ENCODE measurements at regions not wholly inside any gene's neighbourhood (a gene's known extent, or its start where the extent isn't known, plus 50 kb on each side); places are given as distances from the start of the nearest gene placed in this dataset.
"Not testable (repeated sequence)": the region's sequence is repeated elsewhere in the genome, so short reads cannot be mapped to it uniquely, and the experiment has no call there.

DNA sequence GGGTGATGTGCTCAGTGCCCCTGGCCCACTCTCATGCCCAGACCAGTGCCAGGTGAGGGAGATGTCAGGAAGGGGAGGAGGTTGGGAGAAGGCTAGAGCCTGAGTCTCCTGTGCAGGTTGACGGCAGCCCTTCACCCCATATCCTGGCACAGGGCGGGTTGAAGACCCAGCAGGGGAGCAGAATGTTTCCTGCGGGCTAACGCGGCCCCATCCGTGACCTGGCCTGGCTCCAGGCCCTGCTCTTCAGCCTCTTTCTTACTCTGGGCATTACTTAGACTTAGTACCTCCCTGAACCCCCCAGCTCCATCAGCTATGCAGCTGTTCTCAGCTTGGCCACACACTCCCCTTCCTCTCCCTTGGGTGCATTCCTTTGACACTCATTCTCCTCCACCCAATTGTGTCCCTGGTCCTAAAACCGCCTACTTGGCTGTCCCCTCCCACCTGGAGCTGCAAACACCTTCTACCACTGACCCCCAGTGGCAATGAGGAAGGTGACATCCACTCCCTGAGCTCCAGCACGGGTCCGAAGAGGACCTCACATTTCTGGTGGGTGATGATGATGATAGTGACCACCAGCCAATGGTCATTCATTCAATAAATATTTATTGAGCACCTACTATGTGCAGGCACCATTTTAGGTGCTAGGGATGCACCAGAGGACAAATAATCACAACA, 179.0 kb downstream of the PTPRU start:
- WGBS (ENCODE audit: insufficient coverage), result 22% methylated on average over 6 of the region's 9 CpGs
- peaks cover 10% of the 10 kb centered on the region for H3K4me1 ChIP-seq (ENCODE audit: control insufficient read depth, insufficient read depth, low read length)
- peak; percentile 28 for DNase-seq

DNA sequence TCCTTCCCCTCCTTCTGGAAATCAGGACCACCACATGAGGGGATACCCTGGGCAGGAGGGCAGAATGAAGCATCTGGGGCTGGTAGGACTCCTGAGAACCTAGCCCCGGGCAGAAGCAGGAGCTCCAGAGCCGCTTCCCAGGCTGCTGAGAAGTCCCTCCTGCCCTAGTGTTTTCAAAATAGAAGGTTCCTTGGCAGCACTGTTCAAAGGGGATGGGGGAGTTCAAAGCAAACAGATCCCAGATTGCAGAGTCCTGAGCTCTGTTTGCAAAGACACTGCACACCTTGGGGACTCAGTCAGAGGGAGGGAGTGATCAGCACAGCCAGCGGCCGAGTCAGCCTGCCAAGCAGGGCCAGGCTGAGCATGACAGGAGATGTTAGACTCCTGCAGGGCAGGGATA, 177.8 kb downstream of the PTPRU start:
- peaks cover 10% of the 10 kb centered on the region for H3K4me1 ChIP-seq (ENCODE audit: control insufficient read depth, insufficient read depth, low read length)
- no peak for DNase-seq
- H3K27me3 ChIP-seq (ENCODE audit: control insufficient read depth, insufficient read depth, low read length), result peaks cover 13% of the 10 kb centered on the region
- WGBS (ENCODE audit: insufficient coverage), result 39% methylated on average over 4 of the region's 4 CpGs
- H3K4me3 ChIP-seq (ENCODE audit: low read length), result no peak overlapping the region
- no peaks in the 10 kb centered on the region for H3K36me3 ChIP-seq (ENCODE audit: control insufficient read depth, insufficient read depth, low read length)
- H3K27ac ChIP-seq (ENCODE audit: low read length), result no peak overlapping the region
- H3K9me3 ChIP-seq (replicated peaks; ENCODE audit: control insufficient read depth, low read depth, low read length), result no peaks in the 10 kb centered on the region

More for the DNA sequence above, 179.0 kb downstream of the PTPRU start:
- Histone ChIP-seq H3K4me3 (ENCODE audit: low read length) (no peak overlapping the region), H3K27me3 (ENCODE audit: control insufficient read depth, insufficient read depth, low read length) (peaks cover 10% of the 10 kb centered on the region), H3K9me3 (replicated peaks; ENCODE audit: control insufficient read depth, low read depth, low read length) (no peaks in the 10 kb centered on the region), H3K36me3 (ENCODE audit: control insufficient read depth, insufficient read depth, low read length) (no peaks in the 10 kb centered on the region), H3K27ac (ENCODE audit: low read length) (no peak overlapping the region)

DNA sequence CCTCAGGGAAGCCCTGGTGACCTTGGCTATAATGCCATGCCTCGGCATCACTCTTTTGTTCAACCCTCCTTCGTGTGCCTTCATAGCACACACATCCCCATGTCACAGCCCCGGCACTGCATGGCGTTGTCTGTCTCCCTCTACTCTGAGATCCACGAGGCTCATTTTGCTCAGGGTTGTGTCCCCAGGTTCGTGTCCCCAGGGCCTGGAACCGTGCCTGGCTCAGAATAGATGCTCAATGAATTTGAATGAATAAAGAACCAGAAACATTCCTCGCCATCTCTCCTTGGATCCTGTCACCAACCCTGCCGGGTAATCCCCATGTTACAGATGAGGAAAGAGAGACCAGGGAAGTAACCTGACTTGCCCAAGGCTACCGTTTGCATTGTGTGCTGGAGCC, 177.3 kb downstream of the PTPRU start:
- Histone ChIP-seq H3K27me3 (ENCODE audit: control insufficient read depth, insufficient read depth, low read length) (peaks cover 17% of the 10 kb centered on the region), H3K4me1 (ENCODE audit: control insufficient read depth, insufficient read depth, low read length) (peaks cover 10% of the 10 kb centered on the region), H3K27ac (ENCODE audit: low read length) (no peak overlapping the region), H3K36me3 (ENCODE audit: control insufficient read depth, insufficient read depth, low read length) (no peaks in the 10 kb centered on the region), H3K9me3 (replicated peaks; ENCODE audit: control insufficient read depth, low read depth, low read length) (no peaks in the 10 kb centered on the region), H3K4me3 (ENCODE audit: low read length) (no peak overlapping the region)
- WGBS (ENCODE audit: insufficient coverage), result 47% methylated on average over 3 of the region's 10 CpGs
- no peak for DNase-seq

DNA sequence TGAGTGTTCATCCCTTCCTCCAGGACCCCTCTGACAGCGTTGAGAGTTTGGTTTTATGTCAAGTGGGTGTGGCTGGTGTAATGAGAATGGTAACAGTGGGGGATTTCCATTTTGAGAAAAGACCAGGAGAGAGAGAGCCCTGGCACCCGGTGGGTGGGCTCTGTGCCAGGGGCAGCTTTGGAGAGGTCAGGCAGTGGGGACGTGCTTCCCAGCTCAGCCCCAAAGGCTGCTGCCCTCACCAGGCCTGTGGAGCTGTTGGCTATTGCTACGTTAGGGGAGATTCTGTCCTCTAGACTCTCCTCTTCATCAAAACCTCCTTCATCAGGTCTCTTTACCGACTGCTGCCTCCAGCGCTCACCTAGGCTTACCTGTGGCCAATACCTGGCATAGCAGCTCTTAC, 176.3 kb downstream of the PTPRU start:
- H3K9me3 ChIP-seq (replicated peaks; ENCODE audit: control insufficient read depth, low read depth, low read length), result no peaks in the 10 kb centered on the region
- no peak for DNase-seq
- H3K27me3 ChIP-seq (ENCODE audit: control insufficient read depth, insufficient read depth, low read length), result peaks cover 15% of the 10 kb centered on the region
- H3K27ac ChIP-seq (ENCODE audit: low read length), result no peak overlapping the region
- no peak overlapping the region for H3K4me3 ChIP-seq (ENCODE audit: low read length)
- H3K36me3 ChIP-seq (ENCODE audit: control insufficient read depth, insufficient read depth, low read length), result no peaks in the 10 kb centered on the region
- H3K4me1 ChIP-seq (ENCODE audit: control insufficient read depth, insufficient read depth, low read length), result peaks cover 10% of the 10 kb centered on the region
- 62% methylated on average over 3 of the region's 6 CpGs for WGBS (ENCODE audit: insufficient coverage)

DNA sequence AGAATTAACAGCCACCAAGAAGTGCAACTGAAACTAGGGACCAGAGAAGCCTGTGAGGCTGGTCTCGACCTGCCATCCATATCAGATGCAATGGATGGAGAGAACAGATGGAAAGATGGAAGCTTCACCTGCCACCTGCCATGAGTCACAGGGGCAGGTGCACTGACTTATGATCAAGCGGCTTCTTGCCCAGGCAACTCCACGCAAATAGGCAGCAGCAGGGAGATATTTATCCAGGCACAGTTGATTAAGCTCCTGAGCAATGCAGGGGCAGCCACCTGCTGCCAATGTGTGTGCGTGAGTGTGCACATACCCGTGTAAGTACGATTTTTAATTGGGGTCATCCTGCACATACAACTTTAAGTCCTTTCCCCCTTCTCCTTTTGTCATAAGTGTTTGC, 174.2 kb downstream of the PTPRU start:
- no peak overlapping the region for H3K4me3 ChIP-seq (ENCODE audit: low read length)
- no peaks in the 10 kb centered on the region for H3K9me3 ChIP-seq (replicated peaks; ENCODE audit: control insufficient read depth, low read depth, low read length)
- peaks cover 14% of the 10 kb centered on the region for H3K27me3 ChIP-seq (ENCODE audit: control insufficient read depth, insufficient read depth, low read length)
- no peak for DNase-seq
- no peaks in the 10 kb centered on the region for H3K36me3 ChIP-seq (ENCODE audit: control insufficient read depth, insufficient read depth, low read length)
- H3K4me1 ChIP-seq (ENCODE audit: control insufficient read depth, insufficient read depth, low read length), result peaks cover 10% of the 10 kb centered on the region
- 51% methylated on average over 3 of the region's 6 CpGs for WGBS (ENCODE audit: insufficient coverage)
- H3K27ac ChIP-seq (ENCODE audit: low read length), result no peak overlapping the region

DNA sequence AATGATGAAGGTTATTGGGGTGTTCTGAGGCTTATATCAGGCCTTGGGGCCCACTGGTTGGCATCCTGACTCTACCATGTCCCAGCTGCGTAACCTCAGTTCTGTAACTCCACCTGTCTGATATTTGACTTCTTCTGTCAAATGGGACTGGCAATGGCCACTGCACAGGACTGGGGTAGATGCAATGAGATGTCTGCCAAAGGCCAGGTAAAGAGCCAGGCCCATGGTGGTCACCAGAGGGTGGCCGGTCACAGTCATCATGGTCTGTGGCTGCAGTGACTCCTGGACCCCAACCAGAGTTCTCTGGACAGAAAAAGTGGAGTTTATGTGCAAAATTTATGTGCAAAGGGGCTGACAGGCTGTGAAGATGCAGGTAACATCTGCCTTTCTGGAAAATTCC, 173.3 kb downstream of the PTPRU start:
- Histone ChIP-seq H3K27ac (ENCODE audit: low read length) (no peak overlapping the region), H3K9me3 (replicated peaks; ENCODE audit: control insufficient read depth, low read depth, low read length) (no peaks in the 10 kb centered on the region), H3K4me3 (ENCODE audit: low read length) (no peak overlapping the region), H3K36me3 (ENCODE audit: control insufficient read depth, insufficient read depth, low read length) (no peaks in the 10 kb centered on the region), H3K4me1 (ENCODE audit: control insufficient read depth, insufficient read depth, low read length) (peaks cover 5% of the 10 kb centered on the region), H3K27me3 (ENCODE audit: control insufficient read depth, insufficient read depth, low read length) (peaks cover 19% of the 10 kb centered on the region)
- 100% methylated on average over 1 of the region's 2 CpGs for WGBS (ENCODE audit: insufficient coverage)
- DNase-seq, result no peak

DNA sequence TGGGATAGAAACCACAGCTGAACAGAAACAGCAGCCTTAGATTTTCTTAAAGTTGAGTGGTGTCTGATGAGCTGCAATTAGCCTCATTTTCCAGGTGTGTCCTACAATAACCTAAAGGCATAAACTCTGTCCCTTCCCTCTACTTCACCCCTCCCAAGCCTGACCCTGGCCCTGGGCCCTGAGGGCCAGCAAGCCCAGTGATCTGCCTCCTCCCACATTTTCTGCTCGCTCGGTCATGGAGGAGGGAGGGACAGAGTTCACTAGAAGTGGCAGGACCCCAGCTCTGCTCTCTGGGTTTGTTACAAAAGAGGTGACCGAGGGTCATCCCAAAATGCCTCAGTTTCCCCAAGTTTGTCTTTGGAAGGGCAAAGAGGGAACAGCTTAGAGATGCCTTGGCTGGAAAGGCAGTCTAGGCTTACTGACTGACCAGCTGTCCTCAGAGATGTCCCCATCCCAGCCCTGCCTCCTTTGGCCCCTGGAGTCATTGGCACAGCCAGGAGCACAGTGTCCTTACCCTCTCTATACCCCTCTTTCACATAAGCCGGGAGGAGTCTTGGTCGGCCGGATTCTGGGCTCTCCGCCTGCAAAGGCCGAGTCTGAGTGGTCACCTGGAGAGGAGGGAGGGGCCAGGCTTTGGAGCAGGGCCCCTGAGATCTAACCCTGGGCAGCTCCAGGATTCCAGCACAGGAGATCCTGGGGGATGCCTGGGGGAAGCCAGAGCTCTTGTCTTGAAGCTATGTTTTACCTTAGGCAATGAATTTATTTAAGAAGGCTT, 172.7 kb downstream of the PTPRU start:
- WGBS (ENCODE audit: insufficient coverage), result no CpG with 5 or more reads among the region's 8 CpGs

DNA sequence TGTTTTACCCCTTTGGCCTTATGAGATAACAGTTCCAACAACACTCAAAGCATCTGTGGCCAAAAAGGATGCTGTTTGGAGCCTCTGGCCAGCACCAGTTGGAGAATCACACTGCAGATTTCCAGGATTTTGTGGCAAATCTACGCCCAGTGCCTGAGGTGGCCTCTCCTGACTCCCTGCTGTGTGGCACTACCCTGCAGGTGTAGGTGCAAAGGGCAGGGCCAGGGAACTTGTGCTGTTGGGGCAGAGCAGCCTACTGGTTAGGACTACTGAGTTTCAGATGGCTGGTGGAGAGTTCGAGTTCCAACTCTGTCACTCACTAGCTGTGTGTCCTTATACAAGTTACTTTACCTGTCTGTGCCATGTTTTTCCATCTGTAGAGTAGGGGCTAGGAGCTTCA, 170.5 kb downstream of the PTPRU start:
- peaks cover 15% of the 10 kb centered on the region for H3K27me3 ChIP-seq (ENCODE audit: control insufficient read depth, insufficient read depth, low read length)
- no peaks in the 10 kb centered on the region for H3K36me3 ChIP-seq (ENCODE audit: control insufficient read depth, insufficient read depth, low read length)
- H3K4me1 ChIP-seq (ENCODE audit: control insufficient read depth, insufficient read depth, low read length), result no peaks in the 10 kb centered on the region
- 83% methylated on average over 1 of the region's 2 CpGs for WGBS (ENCODE audit: insufficient coverage)
- no peak for DNase-seq
- no peaks in the 10 kb centered on the region for H3K9me3 ChIP-seq (replicated peaks; ENCODE audit: control insufficient read depth, low read depth, low read length)
- no peak overlapping the region for H3K4me3 ChIP-seq (ENCODE audit: low read length)
- no peak overlapping the region for H3K27ac ChIP-seq (ENCODE audit: low read length)

More for the DNA sequence above, 172.7 kb downstream of the PTPRU start:
- Histone ChIP-seq H3K4me3 (ENCODE audit: low read length) (no peak overlapping the region), H3K4me1 (ENCODE audit: control insufficient read depth, insufficient read depth, low read length) (peaks cover 5% of the 10 kb centered on the region), H3K36me3 (ENCODE audit: control insufficient read depth, insufficient read depth, low read length) (no peaks in the 10 kb centered on the region), H3K27ac (ENCODE audit: low read length) (no peak overlapping the region), H3K9me3 (replicated peaks; ENCODE audit: control insufficient read depth, low read depth, low read length) (no peaks in the 10 kb centered on the region), H3K27me3 (ENCODE audit: control insufficient read depth, insufficient read depth, low read length) (peaks cover 17% of the 10 kb centered on the region)
- DNase-seq, result no peak

DNA sequence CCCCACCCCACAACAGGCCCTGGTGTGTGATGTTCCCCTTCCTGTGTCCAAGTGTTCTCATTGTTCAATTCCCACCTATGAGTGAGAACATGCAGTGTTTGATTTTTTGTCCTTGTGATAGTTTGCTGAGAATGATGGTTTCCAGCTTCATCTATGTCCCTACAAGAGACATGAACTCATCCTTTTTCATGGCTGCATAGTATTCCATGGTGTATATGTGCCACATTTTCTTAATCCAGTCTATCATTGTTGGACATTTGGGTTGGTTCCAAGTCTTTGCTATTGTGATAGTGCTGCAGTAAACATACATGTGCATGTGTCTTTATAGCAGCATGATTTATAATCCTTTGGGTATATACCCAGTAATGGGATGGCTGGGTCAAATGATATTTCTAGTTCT, 163.9 kb downstream of the PTPRU start:
- not testable (repeated sequence) for H3K36me3 ChIP-seq (ENCODE audit: control insufficient read depth, insufficient read depth, low read length); DNase-seq; H3K4me3 ChIP-seq (ENCODE audit: low read length); H3K9me3 ChIP-seq (replicated peaks; ENCODE audit: control insufficient read depth, low read depth, low read length); H3K27ac ChIP-seq (ENCODE audit: low read length); H3K4me1 ChIP-seq (ENCODE audit: control insufficient read depth, insufficient read depth, low read length); H3K27me3 ChIP-seq (ENCODE audit: control insufficient read depth, insufficient read depth, low read length)

DNA sequence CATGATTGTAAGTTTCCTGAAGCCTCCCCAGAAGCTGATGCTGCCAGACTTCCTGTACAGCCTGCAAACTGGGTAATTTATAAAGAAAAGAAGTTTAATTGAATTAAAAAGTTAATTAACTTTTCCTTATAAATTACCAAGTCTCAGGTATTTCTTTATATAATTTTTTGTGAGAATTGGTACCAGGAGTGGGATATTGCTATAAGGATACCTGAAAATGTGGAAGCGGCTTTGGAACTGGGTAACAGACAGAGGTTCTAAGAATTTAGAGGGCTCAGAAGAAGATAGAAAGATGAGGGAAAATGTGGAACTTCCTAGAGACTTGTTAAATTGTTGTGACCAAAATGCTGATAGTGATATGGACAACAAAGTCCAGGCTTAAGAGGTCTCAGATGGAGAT, 163.1 kb downstream of the PTPRU start:
- 100% methylated on average over 1 of the region's 1 CpG for WGBS (ENCODE audit: insufficient coverage)
- no peak for DNase-seq
- Histone ChIP-seq H3K4me3 (ENCODE audit: low read length) (no peak overlapping the region), H3K27ac (ENCODE audit: low read length) (no peak overlapping the region), H3K9me3 (replicated peaks; ENCODE audit: control insufficient read depth, low read depth, low read length) (no peaks in the 10 kb centered on the region), H3K36me3 (ENCODE audit: control insufficient read depth, insufficient read depth, low read length) (no peaks in the 10 kb centered on the region), H3K4me1 (ENCODE audit: control insufficient read depth, insufficient read depth, low read length) (peaks cover 6% of the 10 kb centered on the region), H3K27me3 (ENCODE audit: control insufficient read depth, insufficient read depth, low read length) (peaks cover 6% of the 10 kb centered on the region)
